ENCODE measurements at regions not wholly inside any gene's neighbourhood (a gene's known extent, or its start where the extent isn't known, plus 50 kb on each side); places are given as distances from the start of the nearest gene placed in this dataset.

DNA sequence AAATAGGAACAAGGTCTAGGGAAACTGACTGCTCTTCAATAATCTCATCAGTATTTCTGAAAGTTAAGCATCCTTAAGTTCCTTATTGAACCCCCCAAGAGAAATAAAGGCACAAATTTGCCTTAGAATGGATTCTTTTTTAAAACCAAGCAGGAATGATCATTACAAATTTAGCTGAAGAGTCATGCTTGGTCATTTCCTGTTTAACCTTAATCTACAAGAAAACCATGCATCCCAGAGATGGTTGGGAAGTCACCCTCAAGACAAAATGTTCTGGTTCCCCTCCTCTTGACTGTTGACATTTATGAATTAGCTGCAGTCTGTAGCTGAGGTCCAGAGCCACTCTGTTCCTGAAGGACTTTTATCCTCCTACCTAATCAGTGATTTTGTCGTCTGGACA, 291.8 kb upstream of the G2E3 start:
- TF ChIP-seq, protein P1, sequence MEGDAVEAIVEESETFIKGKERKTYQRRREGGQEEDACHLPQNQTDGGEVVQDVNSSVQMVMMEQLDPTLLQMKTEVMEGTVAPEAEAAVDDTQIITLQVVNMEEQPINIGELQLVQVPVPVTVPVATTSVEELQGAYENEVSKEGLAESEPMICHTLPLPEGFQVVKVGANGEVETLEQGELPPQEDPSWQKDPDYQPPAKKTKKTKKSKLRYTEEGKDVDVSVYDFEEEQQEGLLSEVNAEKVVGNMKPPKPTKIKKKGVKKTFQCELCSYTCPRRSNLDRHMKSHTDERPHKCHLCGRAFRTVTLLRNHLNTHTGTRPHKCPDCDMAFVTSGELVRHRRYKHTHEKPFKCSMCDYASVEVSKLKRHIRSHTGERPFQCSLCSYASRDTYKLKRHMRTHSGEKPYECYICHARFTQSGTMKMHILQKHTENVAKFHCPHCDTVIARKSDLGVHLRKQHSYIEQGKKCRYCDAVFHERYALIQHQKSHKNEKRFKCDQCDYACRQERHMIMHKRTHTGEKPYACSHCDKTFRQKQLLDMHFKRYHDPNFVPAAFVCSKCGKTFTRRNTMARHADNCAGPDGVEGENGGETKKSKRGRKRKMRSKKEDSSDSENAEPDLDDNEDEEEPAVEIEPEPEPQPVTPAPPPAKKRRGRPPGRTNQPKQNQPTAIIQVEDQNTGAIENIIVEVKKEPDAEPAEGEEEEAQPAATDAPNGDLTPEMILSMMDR (IDR thresholded peaks at IDR 0.05), result no peak
- TF ChIP-seq POLR2A (IDR thresholded peaks at IDR 0.05) (no peak), EP300 (IDR thresholded peaks at IDR 0.05) (no peak)

Data from ovary (tissue), 3 donors.